ENCODE measurements at regions not wholly inside any gene's neighbourhood (a gene's known extent, or its start where the extent isn't known, plus 50 kb on each side); places are given as distances from the start of the nearest gene placed in this dataset.

- TF ChIP-seq POLR2AphosphoS5 (IDR thresholded peaks at IDR 0.05) (no peak), CTCF (IDR thresholded peaks at IDR 0.05) (no peak)
Observed at GRCh38 chr5:152465140-152465539, 60.1 kb upstream of the NMUR2 start.

All from sigmoid colon (tissue), 4 donors.